GM19467 (cell line): ENCODE measurements at regions not wholly inside any gene's neighbourhood (a gene's known extent, or its start where the extent isn't known, plus 50 kb on each side); places are given as distances from the start of the nearest gene placed in this dataset.
"Not testable (repeated sequence)": the region's sequence is repeated elsewhere in the genome, so short reads cannot be mapped to it uniquely, and the experiment has no call there.

Source experiments
- ATAC-seq: cut with Tn5 transposase; IDR thresholded peaks from one replicate; pipeline ENCODE4 v1.9.1; 2021; ENCODE audit warnings: mild to moderate bottlenecking, moderate library complexity; ENCODE audit not compliant: unreplicated experiment

- ATAC-seq = not testable (repeated sequence)
These were observed 850.7 kb downstream of the TBC1D22A start for GRCh38 chr22:47613181-47613580.

GRCh38 chr22:47612311-47612910, 850.0 kb downstream of the TBC1D22A start:
- ATAC-seq = no peak

- no peak for ATAC-seq
These were observed 848.3 kb downstream of the TBC1D22A start for GRCh38 chr22:47610764-47611163.

GRCh38 chr22:47610281-47610680, 847.8 kb downstream of the TBC1D22A start:
- no peak for ATAC-seq

GRCh38 chr22:47609653-47610052, 847.2 kb downstream of the TBC1D22A start:
- no peak for ATAC-seq

GRCh38 chr22:47608421-47608820, 846.0 kb downstream of the TBC1D22A start:
- ATAC-seq = no peak

- ATAC-seq = no peak
These were observed 845.0 kb downstream of the TBC1D22A start for GRCh38 chr22:47607486-47607885.

- ATAC-seq = no peak
These were observed 844.0 kb downstream of the TBC1D22A start for GRCh38 chr22:47606426-47606825.

GRCh38 chr22:47605886-47606285, 843.4 kb downstream of the TBC1D22A start:
- no peak for ATAC-seq

GRCh38 chr22:47605441-47605840, 843.0 kb downstream of the TBC1D22A start:
- no peak for ATAC-seq

GRCh38 chr22:47604563-47604962, 842.1 kb downstream of the TBC1D22A start:
- ATAC-seq = no peak

GRCh38 chr22:47602732-47603131, 840.3 kb downstream of the TBC1D22A start:
- no peak for ATAC-seq

- ATAC-seq = no peak
These were observed 839.2 kb downstream of the TBC1D22A start for GRCh38 chr22:47601666-47602065.

GRCh38 chr22:47600791-47601625, 838.6 kb downstream of the TBC1D22A start:
- no peak for ATAC-seq

GRCh38 chr22:47600281-47600680, 837.8 kb downstream of the TBC1D22A start:
- ATAC-seq = no peak

- ATAC-seq = no peak
These were observed 837.3 kb downstream of the TBC1D22A start for GRCh38 chr22:47599753-47600152.

GRCh38 chr22:47598864-47599263, 836.4 kb downstream of the TBC1D22A start:
- no peak for ATAC-seq

GRCh38 chr22:47597041-47597440, 834.6 kb downstream of the TBC1D22A start:
- no peak for ATAC-seq

GRCh38 chr22:47596176-47596690, 833.8 kb downstream of the TBC1D22A start:
- ATAC-seq = no peak

- ATAC-seq = no peak
These were observed 832.5 kb downstream of the TBC1D22A start for GRCh38 chr22:47594836-47595521.

GRCh38 chr22:47593911-47594311, 831.5 kb downstream of the TBC1D22A start:
- ATAC-seq = no peak

- ATAC-seq = no peak
These were observed 830.8 kb downstream of the TBC1D22A start for GRCh38 chr22:47593291-47593690.
